MM.1S (cell line): ENCODE measurements at regions not wholly inside any gene's neighbourhood (a gene's known extent, or its start where the extent isn't known, plus 50 kb on each side); places are given as distances from the start of the nearest gene placed in this dataset.

ENCODE experiments used
- EZH2 ChIP-seq: fragments of 300-600 bp; sonication (generic); optimal IDR thresholded peaks from 2 replicates; pipeline ENCODE3; 2017; ENCODE audit warnings: low read depth, mild to moderate bottlenecking, antibody characterized with exemption, low read length, mixed read lengths
- EZH2phosphoT487 ChIP-seq: fragments of 300-600 bp; sonication (generic); IDR thresholded peaks from 2 replicates; pipeline ENCODE4 v1.6.1; 2018; ENCODE audit warnings: antibody characterized with exemption, low read length
- TF ChIP-seq, protein P1 (sequence below): fragments of 300-600 bp; sonication (generic); IDR thresholded peaks from 2 replicates; pipeline ENCODE4 v1.5.1; 2016; ENCODE audit warnings: antibody characterized with exemption, low read length, mixed read lengths

DNA sequence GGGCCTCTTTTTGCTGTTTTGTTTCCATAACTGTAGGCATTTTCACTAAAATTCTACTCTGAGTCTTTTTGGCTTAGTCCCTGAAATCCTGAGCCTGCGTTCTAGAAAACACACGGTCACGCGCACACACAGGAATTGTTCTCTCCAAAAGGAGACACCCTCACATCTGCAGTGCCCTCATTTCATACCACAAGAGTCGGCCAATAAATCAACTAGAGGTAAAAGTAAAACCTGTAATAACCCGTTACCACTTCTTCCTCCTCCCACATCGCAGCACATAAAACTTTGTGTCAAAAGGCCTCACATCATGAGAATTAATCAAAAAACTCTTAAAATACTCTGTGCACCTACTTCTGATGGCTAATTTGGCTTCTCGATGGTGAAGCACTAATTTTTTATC lies 133.3 kb upstream of the MGMT start:
- TF ChIP-seq, protein P1, sequence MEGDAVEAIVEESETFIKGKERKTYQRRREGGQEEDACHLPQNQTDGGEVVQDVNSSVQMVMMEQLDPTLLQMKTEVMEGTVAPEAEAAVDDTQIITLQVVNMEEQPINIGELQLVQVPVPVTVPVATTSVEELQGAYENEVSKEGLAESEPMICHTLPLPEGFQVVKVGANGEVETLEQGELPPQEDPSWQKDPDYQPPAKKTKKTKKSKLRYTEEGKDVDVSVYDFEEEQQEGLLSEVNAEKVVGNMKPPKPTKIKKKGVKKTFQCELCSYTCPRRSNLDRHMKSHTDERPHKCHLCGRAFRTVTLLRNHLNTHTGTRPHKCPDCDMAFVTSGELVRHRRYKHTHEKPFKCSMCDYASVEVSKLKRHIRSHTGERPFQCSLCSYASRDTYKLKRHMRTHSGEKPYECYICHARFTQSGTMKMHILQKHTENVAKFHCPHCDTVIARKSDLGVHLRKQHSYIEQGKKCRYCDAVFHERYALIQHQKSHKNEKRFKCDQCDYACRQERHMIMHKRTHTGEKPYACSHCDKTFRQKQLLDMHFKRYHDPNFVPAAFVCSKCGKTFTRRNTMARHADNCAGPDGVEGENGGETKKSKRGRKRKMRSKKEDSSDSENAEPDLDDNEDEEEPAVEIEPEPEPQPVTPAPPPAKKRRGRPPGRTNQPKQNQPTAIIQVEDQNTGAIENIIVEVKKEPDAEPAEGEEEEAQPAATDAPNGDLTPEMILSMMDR = no peak
- TF ChIP-seq EZH2phosphoT487 = no peak
- TF ChIP-seq EZH2 = no peak
